Prostate gland (tissue), 2 donors: ENCODE measurements at regions not wholly inside any gene's neighbourhood (a gene's known extent, or its start where the extent isn't known, plus 50 kb on each side); places are given as distances from the start of the nearest gene placed in this dataset.

ENCODE experiments used
- DNase-seq: peaks from one replicate; pipeline ENCODE4 v3.0.0-alpha.2; 2019; ENCODE audit warnings: low spot score
- H3K27ac ChIP-seq, 2 donors: fragments of 200-600 bp; sonication (generic); 2 replicates each; pipeline ENCODE4 v1.5.1; 2017 to 2019
- H3K27me3 ChIP-seq: fragments of 200-600 bp; sonication (generic); replicated peaks from 2 replicates; pipeline ENCODE4 v1.5.1; 2019; ENCODE audit not compliant: insufficient read depth
- H3K36me3 ChIP-seq, 2 donors: fragments of 200-600 bp; sonication (generic); 1 replicate in 1 of 2; 2 replicates in 1 of 2; pipeline versions ENCODE4 v1.5.1 to v1.8.1; 2017 to 2019
- H3K4me1 ChIP-seq: fragments of 200-600 bp; sonication (generic); replicated peaks from 2 replicates; pipeline ENCODE4 v1.5.1; 2019
- H3K4me3 ChIP-seq, 2 donors: fragments of 200-600 bp; sonication (generic); 2 replicates each; pipeline ENCODE4 v1.5.1; 2017 to 2019
- H3K9me3 ChIP-seq: fragments of 200-600 bp; sonication (generic); 2 replicates; pipeline ENCODE4 v1.5.1; 2017
- POLR2A ChIP-seq: fragments of 450-650 bp; IDR thresholded peaks from one replicate; pipeline ENCODE4 v1.6.1; 2016; ENCODE audit warnings: antibody characterized with exemption, mild to moderate bottlenecking
- POLR2AphosphoS5 ChIP-seq: sonication (generic); formaldehyde crosslinking; IDR thresholded peaks from one replicate; pipeline ENCODE4 v1.6.1; 2017; ENCODE audit warnings: antibody characterized with exemption
- WGBS: methylation state at CpG from one replicate; pipeline ENCODE4 v1.1.5; 2018; 5-methylcytosine and 5-hydroxymethylcytosine counted together
- intact Hi-C: fragments of 100-400 bp; cut with DNase I; formaldehyde crosslinking; loops from one replicate; pipeline ENCODE4 v1.14.2; 2022
- TF ChIP-seq, protein P1 (sequence below), 4 experiments: fragments of 200-600 bp in 2 of 4; fragments of 450-650 bp in 2 of 4; sonication (generic) in 2 of 4; IDR thresholded peaks; 1 replicate in 3 of 4; 2 replicates in 1 of 4; pipeline ENCODE4 v1.5.1; 2016 to 2019; ENCODE audit warnings: antibody characterized with exemption in 4 of 4, mild to moderate bottlenecking in 2 of 4, moderate library complexity in 2 of 4

DNA sequence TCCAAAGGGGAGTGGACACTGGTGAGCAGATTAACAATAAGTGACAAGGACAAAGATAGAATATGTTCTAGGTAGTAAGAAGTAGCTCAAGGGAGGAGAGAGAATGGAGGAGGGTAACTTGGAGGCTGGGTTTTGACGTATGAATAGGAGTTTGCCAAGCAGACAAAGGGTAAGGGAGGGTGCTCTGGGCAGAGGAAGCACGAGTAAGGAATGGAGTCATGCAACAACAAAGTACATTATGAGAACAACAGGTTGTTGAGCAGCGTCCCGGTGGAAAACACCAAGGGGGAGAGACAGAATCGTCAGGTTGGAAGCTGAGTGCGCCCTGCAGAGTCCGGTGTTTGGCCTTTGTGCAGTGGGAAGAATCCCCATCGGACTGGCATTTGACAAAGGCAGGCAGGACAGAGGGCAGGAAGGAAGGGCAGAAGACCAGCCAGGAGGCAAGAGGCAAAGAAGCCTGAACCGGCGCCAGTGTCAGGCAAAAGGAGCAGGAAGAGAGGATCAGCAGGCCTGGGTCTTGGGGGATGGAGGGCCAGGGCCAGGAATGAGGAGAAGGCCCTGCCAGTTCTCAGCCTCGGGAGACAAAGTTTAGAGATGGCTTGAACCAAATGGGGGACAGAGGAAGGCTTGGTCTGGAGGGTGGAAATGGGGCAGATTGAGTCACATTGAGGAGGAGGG lies 134.3 kb upstream of the TNRC6C start:
- no peaks in the 10 kb centered on the region for H3K4me1 ChIP-seq
- H3K9me3 ChIP-seq = no peaks in the 10 kb centered on the region
- no peak for DNase-seq
- WGBS = 95% methylated on average over 11 of the region's 11 CpGs
- H3K36me3 ChIP-seq = no peaks in the 10 kb centered on the region
- TF ChIP-seq POLR2AphosphoS5 (no peak), POLR2A (no peak)
- TF ChIP-seq, protein P1, sequence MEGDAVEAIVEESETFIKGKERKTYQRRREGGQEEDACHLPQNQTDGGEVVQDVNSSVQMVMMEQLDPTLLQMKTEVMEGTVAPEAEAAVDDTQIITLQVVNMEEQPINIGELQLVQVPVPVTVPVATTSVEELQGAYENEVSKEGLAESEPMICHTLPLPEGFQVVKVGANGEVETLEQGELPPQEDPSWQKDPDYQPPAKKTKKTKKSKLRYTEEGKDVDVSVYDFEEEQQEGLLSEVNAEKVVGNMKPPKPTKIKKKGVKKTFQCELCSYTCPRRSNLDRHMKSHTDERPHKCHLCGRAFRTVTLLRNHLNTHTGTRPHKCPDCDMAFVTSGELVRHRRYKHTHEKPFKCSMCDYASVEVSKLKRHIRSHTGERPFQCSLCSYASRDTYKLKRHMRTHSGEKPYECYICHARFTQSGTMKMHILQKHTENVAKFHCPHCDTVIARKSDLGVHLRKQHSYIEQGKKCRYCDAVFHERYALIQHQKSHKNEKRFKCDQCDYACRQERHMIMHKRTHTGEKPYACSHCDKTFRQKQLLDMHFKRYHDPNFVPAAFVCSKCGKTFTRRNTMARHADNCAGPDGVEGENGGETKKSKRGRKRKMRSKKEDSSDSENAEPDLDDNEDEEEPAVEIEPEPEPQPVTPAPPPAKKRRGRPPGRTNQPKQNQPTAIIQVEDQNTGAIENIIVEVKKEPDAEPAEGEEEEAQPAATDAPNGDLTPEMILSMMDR (IDR thresholded peaks at IDR 0.05) = no peak
- no peaks in the 10 kb centered on the region for H3K27me3 ChIP-seq
- intact Hi-C loops = no loop called here
- H3K4me3 ChIP-seq = no peak overlapping the region
- H3K27ac ChIP-seq = no peak overlapping the region

DNA sequence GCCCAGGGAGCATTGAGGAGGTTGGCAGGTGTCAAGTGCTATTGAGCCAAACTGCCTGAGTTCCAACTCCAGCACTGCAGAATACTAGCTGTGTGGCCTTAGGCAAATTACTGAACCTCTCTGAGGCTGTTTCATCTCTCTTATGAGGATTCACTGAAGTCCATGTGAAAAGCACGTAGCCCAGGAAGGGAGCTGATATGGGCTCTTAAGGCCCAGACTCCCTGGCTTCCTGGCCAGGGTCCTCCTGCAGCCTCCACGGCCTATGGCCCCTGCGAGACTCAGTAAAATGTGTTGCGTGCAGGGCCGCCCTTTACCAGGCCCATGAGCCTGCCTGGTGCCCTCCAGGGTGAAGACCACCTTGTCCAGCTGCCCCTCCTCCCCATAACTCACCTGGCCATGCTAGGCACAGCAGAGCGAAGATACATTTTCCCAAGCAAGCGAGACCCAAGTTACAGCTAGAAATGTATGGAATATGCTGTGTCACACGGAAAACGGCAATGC lies 133.7 kb upstream of the TNRC6C start:
- H3K27ac ChIP-seq = no peak overlapping the region
- intact Hi-C loops = no loop called here
- no peaks in the 10 kb centered on the region for H3K27me3 ChIP-seq
- TF ChIP-seq POLR2A (no peak), POLR2AphosphoS5 (no peak)
- TF ChIP-seq, protein P1 (IDR thresholded peaks at IDR 0.05) = no peak
- H3K36me3 ChIP-seq = no peaks in the 10 kb centered on the region
- H3K4me1 ChIP-seq = no peaks in the 10 kb centered on the region
- no peaks in the 10 kb centered on the region for H3K9me3 ChIP-seq
- H3K4me3 ChIP-seq = no peak overlapping the region
- no peak for DNase-seq
- WGBS = 94% methylated on average over 9 of the region's 9 CpGs

DNA sequence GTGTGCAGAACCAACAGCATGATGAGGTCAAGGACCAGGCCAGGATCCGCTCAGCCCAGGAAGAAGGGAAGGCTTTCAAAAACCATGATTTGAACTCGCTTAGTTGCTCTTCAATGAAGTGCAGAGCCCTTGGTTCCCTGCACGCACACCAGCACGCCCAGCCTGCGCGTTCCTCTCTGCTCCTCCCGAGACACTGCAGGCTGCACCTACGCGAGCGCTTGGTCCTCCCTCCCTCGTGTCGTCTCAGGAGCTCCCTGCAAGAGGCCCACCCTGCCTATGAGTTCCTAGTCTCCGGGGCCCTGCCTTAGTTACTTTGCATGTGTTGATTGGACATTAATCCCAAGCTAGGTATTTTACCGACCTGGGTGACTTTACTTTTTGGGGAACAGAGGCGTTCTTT lies 132.9 kb upstream of the TNRC6C start:
- Histone ChIP-seq H3K4me3 (no peak overlapping the region), H3K27ac (no peak overlapping the region), H3K9me3 (no peaks in the 10 kb centered on the region), H3K36me3 (no peaks in the 10 kb centered on the region), H3K27me3 (no peaks in the 10 kb centered on the region), H3K4me1 (no peaks in the 10 kb centered on the region)
- DNase-seq = no peak
- TF ChIP-seq POLR2AphosphoS5 (no peak), POLR2A (no peak)
- TF ChIP-seq, protein P1 (IDR thresholded peaks at IDR 0.05) = no peak
- 90% methylated on average over 15 of the region's 15 CpGs for WGBS
- intact Hi-C loops = no loop called here

DNA sequence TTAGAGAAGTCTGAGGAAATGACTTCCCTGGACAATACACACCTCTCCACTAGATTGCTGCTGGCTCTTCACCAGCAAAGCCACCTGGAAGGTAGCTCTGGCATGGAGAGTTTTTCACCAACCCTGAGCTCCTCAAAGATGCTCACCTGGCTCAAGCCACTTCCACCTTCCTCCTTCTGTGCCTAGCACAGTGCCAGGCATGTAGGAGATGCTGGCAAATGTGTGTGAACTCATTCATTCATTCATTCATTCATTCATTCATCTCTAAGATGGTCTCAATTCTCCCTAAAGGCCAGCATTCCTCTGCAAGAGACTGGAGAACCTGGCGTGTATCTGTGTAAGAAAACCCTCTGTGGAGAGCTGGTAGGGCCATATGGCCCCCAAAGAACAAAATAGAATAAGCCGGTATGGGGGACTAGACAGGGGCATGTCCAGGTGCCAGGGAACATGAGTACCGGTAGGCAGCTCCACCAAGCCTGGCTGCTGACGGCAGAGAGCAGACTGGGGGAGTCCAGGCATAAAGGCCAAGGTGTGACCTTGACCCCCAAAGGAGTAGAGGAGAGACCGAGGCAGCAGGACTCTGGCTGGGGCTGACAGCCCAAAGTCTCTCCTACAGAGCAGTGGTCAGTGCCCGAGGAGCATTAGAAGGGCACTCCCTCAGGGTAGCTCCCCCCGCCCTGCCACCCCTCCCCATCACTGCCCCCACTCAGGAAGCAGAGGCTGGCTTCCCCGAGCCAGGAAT lies 132.2 kb upstream of the TNRC6C start:
- WGBS = over 99% methylated on average over 8 of the region's 8 CpGs

More for the DNA sequence above, 132.2 kb upstream of the TNRC6C start:
- no peaks in the 10 kb centered on the region for H3K9me3 ChIP-seq
- H3K4me1 ChIP-seq = no peaks in the 10 kb centered on the region
- no peak overlapping the region for H3K4me3 ChIP-seq
- DNase-seq = no peak
- no peaks in the 10 kb centered on the region for H3K36me3 ChIP-seq
- no peaks in the 10 kb centered on the region for H3K27me3 ChIP-seq
- TF ChIP-seq, protein P1 (IDR thresholded peaks at IDR 0.05) = no peak
- TF ChIP-seq POLR2A = no peak
- TF ChIP-seq POLR2AphosphoS5 = no peak
- no peak overlapping the region for H3K27ac ChIP-seq
- intact Hi-C loops = no loop called here
